ENCODE measurements at regions not wholly inside any gene's neighbourhood (a gene's known extent, or its start where the extent isn't known, plus 50 kb on each side); places are given as distances from the start of the nearest gene placed in this dataset.
"Not testable (repeated sequence)": the region's sequence is repeated elsewhere in the genome, so short reads cannot be mapped to it uniquely, and the experiment has no call there.

- TF ChIP-seq, protein P1, sequence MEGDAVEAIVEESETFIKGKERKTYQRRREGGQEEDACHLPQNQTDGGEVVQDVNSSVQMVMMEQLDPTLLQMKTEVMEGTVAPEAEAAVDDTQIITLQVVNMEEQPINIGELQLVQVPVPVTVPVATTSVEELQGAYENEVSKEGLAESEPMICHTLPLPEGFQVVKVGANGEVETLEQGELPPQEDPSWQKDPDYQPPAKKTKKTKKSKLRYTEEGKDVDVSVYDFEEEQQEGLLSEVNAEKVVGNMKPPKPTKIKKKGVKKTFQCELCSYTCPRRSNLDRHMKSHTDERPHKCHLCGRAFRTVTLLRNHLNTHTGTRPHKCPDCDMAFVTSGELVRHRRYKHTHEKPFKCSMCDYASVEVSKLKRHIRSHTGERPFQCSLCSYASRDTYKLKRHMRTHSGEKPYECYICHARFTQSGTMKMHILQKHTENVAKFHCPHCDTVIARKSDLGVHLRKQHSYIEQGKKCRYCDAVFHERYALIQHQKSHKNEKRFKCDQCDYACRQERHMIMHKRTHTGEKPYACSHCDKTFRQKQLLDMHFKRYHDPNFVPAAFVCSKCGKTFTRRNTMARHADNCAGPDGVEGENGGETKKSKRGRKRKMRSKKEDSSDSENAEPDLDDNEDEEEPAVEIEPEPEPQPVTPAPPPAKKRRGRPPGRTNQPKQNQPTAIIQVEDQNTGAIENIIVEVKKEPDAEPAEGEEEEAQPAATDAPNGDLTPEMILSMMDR (IDR thresholded peaks at IDR 0.05): not testable (repeated sequence)
- TF ChIP-seq POLR2A (IDR thresholded peaks at IDR 0.05): not testable (repeated sequence)
These were observed 1471.4 kb downstream of the SUCLG1 start for GRCh38 chr2:82987706-82988105.
